GM21447 (cell line): ENCODE measurements at regions not wholly inside any gene's neighbourhood (a gene's known extent, or its start where the extent isn't known, plus 50 kb on each side); places are given as distances from the start of the nearest gene placed in this dataset.

Experiments used
- ATAC-seq: cut with Tn5 transposase; IDR thresholded peaks from one replicate; pipeline ENCODE4 v1.9.1; 2021; ENCODE audit not compliant: unreplicated experiment

GRCh38 chr2:239540174-239540573 lies 139.4 kb upstream of the HDAC4 start:
- no peak for ATAC-seq

DNA sequence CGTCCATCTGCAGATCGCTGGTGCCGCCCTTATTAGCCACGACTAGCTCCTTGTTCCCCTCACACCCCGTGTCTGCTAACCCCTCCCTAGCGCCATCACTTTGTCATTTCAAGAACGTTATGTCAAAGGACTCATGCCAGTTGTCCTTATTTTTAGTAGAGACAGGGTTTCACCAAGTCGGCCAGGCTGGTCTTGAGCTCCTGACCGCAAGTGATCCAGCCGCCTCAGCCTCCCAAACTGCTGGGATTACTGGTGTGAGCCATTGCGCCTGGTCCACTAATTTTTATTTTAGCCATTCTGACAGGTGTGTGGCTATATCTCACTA lies 138.9 kb upstream of the HDAC4 start:
- ATAC-seq: no peak

DNA sequence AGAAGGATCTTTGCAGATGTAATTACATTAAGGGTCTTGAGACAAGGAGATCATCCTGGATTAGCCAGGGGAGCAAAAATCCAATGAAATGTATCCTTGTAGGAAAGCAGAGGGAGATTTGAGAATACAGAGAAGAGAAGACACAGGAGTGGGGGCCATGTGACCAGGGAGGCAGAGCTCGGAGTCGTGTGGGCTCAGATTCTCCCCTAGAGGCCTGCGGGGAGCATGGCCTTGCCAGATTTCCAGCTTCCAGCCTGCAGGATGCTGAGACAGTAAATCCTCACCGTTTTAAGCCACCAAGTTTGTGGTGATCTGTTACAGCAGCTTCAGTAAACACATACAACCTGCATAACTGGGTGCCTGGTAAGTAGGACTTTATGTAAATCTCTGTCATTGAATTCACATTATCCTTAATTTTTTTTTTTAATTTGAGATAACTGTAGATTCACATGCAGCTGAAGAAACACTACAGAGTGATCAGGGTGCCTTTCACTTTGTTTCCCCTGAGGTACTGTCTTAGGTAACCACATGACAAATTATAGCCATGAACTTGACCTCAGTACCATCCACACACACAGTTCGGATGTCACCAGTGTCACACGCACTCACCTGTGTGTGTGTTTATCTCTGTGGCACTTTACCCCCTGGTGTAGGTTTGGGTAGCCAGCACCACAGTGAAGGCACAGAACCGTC lies 138.4 kb upstream of the HDAC4 start:
- ATAC-seq: no peak

DNA sequence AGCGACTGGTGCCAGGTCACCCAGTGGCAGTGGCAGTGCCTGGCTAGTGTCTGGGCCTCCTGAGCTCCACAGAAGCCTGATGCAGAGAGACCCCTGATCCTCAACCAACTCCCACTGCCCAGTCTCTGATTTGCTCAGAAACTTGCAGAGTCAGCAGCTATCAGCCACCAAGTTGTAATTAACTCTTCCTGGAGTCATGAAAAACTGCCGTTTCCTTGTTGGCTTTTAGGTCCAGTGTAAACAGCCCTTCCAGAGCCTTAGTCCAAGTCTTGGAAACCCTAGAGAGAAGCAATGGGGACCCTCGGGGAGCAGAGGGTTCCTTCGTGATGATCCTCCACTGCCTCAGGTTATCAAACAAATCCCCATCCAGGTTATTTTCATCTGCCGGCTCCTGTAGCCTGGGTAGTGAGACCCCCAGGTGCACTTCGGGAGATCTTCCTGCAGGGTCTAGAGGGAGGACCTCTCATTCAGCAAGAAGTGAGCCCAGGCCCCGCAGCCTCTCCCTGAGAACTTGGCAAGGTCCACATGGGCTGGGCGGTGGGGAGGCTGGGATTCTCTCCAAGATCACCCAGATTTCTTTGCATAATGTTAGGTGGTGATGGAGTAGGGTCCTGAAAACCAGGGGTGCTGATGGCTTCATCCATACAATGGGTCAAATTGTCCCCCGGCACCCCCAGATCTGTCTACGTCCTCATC lies 137.7 kb upstream of the HDAC4 start:
- no peak for ATAC-seq

GRCh38 chr2:239537633-239538356 lies 137.0 kb upstream of the HDAC4 start:
- ATAC-seq: no peak

DNA sequence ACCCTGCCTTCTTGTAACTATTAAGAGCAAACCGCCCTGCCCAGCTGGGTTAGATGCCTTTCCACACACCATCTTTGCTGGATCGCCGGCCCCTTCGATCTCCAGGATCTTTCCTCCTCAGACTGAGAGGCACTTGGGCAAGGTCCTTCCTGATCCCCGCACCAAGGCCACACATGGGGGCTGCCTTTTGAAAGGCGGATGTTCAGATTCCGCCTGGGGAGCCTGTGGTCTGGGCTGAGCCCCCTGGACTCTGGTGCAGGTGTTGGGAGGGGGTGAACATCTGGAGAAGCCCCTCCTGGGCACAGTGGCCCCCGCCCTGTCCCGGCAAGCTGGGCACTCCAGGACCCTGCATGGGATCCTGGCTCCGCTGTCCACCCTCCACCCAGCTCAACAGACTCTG lies 135.4 kb upstream of the HDAC4 start:
- ATAC-seq: no peak

DNA sequence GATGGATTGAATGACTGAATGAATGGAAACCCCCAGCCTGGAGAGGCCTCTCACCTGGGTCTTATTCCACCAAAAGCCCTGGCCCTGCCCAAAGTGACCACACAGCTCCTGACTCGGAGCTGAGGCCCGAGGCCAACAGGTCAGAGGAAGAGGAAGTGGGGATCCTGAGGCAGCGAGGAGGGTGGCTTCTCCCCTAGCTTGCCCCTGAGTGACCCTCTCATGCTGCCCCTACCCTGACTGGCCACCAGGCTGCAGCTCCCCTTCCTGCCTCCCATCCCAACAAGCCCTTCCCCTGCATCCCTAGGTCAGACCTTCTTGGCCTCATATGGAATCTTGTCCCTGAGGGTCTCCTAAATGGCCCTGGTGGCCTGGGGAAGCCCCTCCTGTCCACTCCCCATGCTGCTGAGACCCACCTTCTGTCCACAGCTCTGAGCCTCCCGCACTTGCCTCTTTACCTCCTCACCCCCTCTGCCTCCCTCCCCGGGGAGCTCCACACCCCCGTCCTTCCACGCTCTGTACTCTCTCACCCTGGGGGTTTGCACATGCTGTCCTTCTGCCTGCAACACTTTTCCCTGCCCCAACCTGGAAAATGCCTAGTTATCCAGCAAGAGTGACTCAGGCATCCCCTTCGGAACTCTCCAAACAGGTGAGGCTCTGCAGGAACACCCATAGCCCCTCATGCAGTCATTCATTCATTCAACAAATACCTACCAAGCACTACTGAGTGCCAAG lies 134.8 kb upstream of the HDAC4 start:
- no peak for ATAC-seq

GRCh38 chr2:239534581-239535412 lies 134.0 kb upstream of the HDAC4 start:
- ATAC-seq: no peak

GRCh38 chr2:239533569-239534316 lies 132.9 kb upstream of the HDAC4 start:
- ATAC-seq: no peak

DNA sequence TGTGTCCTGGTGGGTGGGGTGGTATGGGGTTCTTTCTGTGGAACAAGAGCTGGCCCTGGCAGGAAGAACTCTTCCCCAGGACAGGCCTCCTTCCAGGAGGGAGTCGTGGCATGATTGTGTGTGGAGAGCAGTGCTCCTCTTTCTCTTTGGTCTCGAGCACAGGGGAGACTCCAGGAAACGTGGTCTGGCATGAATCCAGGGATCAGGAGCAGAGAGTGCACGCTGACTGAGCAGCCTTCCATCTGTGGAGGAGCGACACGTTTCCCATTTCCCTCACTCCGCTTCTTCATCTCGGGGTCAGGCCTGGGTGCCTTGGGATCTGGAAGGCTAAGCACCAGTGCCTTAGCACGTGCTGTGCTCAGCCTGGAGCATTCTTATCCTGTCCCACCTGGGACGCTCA lies 132.0 kb upstream of the HDAC4 start:
- ATAC-seq: no peak

DNA sequence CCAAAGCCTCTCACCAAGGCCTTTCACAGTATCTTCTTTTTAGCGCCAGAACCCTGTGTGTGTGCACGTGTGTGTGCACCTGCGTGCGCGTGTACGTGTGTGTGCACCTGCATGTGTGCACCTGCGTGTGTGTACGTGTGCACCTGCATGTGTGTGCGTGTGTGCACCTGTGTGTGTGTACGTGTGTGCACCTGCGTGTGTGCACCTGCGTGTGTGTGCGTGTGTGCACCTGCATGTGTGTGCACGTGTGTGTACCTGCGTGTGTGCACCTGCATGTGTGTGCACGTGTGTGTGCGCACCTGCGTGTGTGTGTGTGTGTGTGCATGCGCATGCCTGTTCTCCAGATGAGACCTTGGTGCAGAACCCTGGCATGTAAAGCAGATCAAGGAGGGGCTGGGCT lies 131.4 kb upstream of the HDAC4 start:
- no peak for ATAC-seq

DNA sequence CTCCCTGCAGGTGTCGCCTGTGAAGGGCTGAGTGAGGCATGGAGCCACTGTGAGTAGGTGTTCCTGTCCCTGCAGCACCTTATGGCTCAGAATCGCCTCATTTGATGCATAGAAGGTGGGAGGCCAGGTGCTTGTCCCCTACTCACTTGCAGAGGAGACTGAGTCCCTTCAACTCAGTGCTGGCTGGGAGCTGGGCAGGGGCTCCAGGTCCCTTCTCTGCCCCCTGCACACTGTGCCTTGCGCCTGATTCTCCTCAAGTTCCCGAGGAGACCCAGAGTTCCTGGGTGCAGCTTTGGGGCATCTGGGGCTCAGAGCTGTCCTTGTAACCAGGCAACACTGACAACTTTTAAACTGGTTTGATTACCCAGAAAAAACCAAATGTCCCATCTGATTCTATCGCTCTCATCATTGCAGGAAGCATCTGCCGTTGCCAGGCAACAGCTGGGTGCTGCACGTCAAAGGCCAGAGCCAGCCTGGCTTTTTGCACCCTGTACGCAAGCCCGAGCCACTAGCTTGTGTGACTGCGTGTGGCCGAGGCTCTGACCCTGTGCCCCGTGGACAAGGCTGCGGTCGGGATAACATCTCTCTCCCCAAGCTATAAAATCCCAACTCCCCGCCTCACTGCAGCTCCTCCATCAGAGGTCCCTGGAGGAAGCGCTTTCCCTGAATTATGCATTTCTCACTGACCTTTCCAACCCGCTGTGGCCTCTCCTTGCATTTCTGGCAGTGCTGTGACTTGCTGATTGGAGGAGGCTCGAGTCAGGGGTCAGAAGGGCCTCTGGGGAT lies 130.8 kb upstream of the HDAC4 start:
- ATAC-seq: no peak

DNA sequence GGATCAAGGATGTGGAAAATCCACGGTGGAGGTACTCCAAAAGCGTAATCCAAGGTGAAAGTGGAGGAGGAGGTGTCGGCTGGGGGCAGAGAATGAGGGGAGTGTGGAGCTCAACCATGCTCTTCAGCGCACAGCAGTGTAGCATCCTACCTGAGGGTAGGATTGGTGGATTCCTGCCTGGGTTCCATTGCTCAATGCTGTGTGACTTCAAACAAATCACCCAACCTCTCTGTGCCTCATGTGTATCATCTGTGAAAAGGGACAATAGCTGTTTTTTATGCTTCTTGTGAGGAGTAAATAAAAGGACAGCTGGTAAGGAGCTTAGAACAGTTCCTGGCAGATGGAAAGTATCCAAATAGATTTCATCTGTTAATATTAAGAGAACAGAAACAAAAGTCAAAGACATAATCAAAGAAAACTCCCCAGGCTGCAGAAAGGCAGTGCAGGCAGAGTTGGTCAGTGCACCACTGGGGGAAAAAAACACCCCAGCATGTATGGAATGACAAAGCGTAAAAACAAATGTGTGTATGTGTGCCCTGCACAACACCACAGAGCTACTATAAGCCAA lies 130.0 kb upstream of the HDAC4 start:
- ATAC-seq: no peak

DNA sequence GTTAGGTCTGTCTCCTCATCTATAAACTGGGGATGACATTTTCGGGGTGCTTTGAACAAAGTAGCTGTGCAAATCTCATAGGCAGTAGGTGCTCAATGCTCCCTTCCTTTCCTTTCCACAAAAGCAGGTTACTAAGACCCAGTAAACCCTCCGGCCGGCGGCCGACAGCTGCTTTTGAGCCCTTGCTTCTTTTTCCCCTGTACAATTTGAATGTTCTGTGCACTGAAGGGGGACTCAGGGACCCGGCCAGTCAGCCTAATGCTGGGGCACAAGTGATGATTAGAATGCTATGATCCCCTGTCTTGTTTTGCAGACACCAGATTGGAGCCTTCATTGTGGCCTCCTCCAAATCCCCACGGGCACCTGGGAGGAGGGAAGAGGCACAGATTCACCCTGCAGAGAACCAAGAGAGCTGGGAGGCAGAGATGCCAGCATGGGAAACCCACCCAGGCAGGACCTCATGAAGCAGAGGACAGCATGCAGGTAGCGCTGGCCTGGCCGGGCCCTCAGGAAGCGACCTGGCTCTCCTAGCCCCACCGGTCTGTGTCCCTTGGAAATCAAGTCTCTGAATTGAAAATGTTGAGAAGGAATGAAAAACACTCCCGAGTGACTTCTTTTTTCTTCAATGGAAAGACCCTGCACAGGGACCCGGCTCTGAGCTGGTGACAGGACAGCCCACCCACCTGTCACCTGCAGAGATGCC lies 128.6 kb upstream of the HDAC4 start:
- no peak for ATAC-seq

- ATAC-seq: no peak
Measured at GRCh38 chr2:239528883-239529282, 128.1 kb upstream of the HDAC4 start.

GRCh38 chr2:239528146-239528545 lies 127.3 kb upstream of the HDAC4 start:
- no peak for ATAC-seq

DNA sequence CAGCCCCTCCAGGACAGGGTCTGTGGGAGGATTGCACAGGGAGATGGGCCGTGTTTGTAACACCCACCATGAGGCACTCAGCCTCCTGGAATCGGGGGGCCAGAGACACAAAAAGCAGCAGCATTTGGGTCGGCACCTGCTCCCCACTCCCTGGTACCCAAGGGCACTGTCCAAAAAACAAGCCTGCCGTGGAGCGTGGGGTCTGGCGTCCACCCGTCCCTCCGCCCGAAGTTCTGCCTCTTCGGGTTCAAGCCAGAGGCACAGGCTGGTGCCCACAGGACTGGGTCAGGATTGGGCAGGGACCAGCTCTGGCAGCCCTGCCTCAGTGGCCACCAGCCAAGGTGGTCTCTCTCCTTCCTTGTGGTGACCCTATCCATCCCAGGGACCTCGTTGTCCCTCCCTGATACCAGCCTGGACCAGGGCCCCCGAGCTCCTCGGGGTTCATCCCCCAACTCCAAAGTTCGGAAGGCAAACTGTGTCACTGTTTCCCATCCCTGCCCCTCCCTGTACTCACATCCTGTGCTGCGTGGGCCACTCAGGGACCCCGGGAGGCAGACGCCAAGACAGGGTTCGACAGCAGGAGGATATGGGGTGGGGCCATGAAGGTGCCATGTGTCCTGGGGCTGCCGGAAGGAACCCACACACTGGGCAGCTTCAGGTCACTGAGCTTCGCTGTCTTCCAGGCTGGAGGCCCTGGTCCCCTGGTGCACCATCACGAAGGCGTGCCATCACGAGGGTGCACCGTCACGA lies 126.0 kb upstream of the HDAC4 start:
- ATAC-seq: no peak

DNA sequence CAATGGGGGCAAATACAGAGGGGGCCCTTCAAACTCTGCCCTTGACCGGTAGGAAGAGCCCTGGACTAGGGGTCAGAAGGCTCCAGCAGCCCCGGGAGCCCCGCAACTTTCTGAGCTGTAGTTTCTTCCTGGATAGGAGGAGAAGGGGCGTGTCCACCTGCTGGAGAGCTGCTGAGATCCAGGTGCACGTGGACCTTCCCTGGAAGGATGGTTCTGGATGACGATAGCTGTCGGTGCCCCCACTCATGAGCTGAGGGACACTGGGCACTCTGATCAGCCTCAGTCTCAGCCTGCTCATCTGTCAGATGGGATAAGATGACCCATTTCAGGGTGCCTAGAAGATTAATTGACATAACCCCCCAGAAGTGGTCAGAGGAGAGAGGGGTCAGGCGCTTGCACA lies 125.2 kb upstream of the HDAC4 start:
- no peak for ATAC-seq
